ENCODE measurements at regions not wholly inside any gene's neighbourhood (a gene's known extent, or its start where the extent isn't known, plus 50 kb on each side); places are given as distances from the start of the nearest gene placed in this dataset.

DNA sequence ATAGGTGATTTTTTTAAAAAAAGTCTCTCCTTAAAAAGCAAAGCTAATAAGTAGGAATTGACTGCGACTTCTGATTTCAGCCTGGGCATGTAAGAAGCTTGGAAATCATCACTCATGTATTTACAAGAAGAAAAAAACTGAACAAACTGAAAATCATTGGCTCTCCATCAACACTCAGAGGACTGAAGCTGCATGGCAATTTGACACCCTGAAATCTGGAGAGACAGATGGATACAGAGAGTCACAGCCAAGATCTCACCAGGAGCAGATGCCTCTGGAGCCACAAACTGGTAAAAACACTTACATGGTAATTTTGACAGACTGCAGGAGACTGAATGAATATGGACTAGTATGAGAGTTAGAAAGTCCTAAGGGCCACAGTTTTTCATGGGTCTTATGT lies 191.2 kb upstream of the TCF21 start:
- Histone ChIP-seq H3K9me3 (no peaks in the 10 kb centered on the region), H3K36me3 (no peaks in the 10 kb centered on the region), H3K27ac (no peak overlapping the region), H3K4me1 (no peaks in the 10 kb centered on the region), H3K27me3 (no peaks in the 10 kb centered on the region), H3K4me3 (no peak overlapping the region)
- WGBS, 2 donors: 81% methylated on average over 1 of the region's 1 CpG
- DNase-seq (ENCODE audit: low spot score in 2 of 2): no peak
- TF ChIP-seq, protein P1, sequence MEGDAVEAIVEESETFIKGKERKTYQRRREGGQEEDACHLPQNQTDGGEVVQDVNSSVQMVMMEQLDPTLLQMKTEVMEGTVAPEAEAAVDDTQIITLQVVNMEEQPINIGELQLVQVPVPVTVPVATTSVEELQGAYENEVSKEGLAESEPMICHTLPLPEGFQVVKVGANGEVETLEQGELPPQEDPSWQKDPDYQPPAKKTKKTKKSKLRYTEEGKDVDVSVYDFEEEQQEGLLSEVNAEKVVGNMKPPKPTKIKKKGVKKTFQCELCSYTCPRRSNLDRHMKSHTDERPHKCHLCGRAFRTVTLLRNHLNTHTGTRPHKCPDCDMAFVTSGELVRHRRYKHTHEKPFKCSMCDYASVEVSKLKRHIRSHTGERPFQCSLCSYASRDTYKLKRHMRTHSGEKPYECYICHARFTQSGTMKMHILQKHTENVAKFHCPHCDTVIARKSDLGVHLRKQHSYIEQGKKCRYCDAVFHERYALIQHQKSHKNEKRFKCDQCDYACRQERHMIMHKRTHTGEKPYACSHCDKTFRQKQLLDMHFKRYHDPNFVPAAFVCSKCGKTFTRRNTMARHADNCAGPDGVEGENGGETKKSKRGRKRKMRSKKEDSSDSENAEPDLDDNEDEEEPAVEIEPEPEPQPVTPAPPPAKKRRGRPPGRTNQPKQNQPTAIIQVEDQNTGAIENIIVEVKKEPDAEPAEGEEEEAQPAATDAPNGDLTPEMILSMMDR (IDR thresholded peaks at IDR 0.05): no peak
- no peak for TF ChIP-seq EP300 (IDR thresholded peaks at IDR 0.05)
- TF ChIP-seq POLR2A (IDR thresholded peaks at IDR 0.05): no peak

DNA sequence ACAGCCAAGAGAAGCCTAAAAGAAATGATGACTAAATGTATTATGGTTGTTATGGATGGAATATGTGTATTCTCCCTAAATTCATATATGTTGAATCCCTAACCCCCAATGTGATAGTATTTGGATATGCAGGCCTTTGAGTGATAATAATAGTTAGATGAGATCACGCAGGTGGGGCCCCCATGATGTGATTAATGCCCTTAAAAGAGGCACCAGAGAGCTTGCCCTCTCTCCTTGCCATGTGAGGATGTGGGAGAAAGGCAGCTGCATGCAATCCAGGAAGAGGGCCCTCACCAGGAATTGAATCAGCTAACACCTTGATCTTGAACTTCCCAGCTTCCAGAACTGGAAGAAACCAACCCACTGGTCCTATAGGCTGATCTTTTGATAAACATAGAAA lies 190.6 kb upstream of the TCF21 start:
- no peaks in the 10 kb centered on the region for H3K27me3 ChIP-seq
- no peaks in the 10 kb centered on the region for H3K9me3 ChIP-seq
- DNase-seq (ENCODE audit: low spot score in 2 of 2): no peak
- TF ChIP-seq POLR2A (IDR thresholded peaks at IDR 0.05) (no peak), EP300 (IDR thresholded peaks at IDR 0.05) (no peak)
- TF ChIP-seq, protein P1 (IDR thresholded peaks at IDR 0.05): no peak
- H3K27ac ChIP-seq: no peak overlapping the region
- no peaks in the 10 kb centered on the region for H3K4me1 ChIP-seq
- H3K36me3 ChIP-seq: no peaks in the 10 kb centered on the region
- 89 to 95% methylated on average over 1 of the region's 1 CpG for whole genome bisulfite sequencing, 2 donors
- H3K4me3 ChIP-seq: no peak overlapping the region

DNA sequence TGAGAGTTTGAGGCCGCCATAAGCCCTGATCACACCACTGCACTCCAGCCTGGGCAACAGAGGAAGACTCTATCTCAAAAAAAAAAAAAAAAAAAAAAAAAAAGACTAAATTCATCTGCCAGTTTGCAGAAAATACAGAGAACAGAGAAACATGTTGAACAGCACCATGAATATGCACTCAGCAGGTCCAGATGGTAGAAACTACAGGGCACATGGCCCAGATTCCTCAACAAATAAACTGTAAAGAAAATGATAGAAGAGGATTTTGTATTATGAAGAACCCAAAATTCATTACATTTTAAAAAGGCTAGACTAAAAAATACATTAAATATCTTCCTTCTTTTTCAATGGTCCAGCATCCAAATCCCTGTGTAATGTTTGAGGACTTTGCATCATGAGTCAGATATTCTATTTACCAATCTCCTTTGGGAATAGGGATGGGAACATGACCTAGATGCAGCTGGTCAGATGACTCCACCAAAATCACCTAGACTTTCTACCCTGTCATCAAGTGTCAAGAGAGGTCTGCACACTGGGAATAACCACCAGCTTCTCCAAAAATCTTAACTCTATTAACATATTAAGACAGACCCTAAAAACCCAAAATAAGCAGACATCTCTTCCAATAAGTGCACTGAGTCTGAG lies 189.1 kb upstream of the TCF21 start:
- no peak overlapping the region for H3K4me3 ChIP-seq
- no peaks in the 10 kb centered on the region for H3K9me3 ChIP-seq
- H3K27ac ChIP-seq: no peak overlapping the region
- no peak for TF ChIP-seq EP300 (IDR thresholded peaks at IDR 0.05)
- TF ChIP-seq, protein P1 (IDR thresholded peaks at IDR 0.05): no peak
- TF ChIP-seq POLR2A (IDR thresholded peaks at IDR 0.05): no peak
- H3K4me1 ChIP-seq: no peaks in the 10 kb centered on the region
- no peaks in the 10 kb centered on the region for H3K27me3 ChIP-seq
- no peaks in the 10 kb centered on the region for H3K36me3 ChIP-seq
- WGBS, 2 donors: 89 to 92% methylated on average over 1 of the region's 1 CpG
- DNase-seq (ENCODE audit: low spot score in 2 of 2): no peak

DNA sequence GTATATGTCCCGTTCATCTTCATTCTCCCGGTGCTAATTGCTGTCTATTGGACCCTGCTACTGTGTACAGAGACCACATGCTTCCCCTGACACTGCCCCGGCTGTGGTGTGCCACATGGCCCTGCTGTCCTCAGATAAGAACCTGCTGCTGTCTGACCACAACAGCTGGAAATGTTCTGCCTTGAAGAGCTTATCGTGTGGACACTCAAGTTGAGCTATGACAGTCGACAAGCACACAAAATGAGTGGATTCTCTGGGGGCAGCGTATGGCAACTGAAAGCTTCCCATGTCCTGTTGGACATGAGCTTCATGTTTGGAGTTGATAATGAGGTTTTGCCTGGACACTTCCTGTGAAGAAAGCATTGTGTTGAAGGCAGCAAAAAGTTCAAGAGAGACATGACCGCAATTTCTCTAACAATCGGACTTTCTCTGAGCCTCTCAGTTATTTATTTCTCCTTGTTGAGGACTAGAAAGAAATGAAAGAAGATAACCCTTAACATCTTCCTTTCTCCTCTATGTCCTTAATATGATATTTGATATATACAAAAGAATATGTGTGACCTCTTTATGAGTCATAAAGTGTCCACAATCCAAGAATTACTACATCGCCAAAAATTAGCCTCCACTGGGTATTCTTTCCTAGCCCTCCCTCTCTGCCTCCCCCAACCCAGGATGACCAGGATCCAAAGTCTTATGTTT lies 187.1 kb upstream of the TCF21 start:
- Histone ChIP-seq H3K4me3 (no peak overlapping the region), H3K9me3 (no peaks in the 10 kb centered on the region), H3K27ac (no peak overlapping the region), H3K27me3 (no peaks in the 10 kb centered on the region), H3K36me3 (no peaks in the 10 kb centered on the region), H3K4me1 (no peaks in the 10 kb centered on the region)
- WGBS, 2 donors: 64% methylated on average over 9 of the region's 9 CpGs
- TF ChIP-seq EP300 (IDR thresholded peaks at IDR 0.05): no peak
- TF ChIP-seq, protein P1 (IDR thresholded peaks at IDR 0.05): no peak
- no peak for TF ChIP-seq POLR2A (IDR thresholded peaks at IDR 0.05)
- no peak for DNase-seq (ENCODE audit: low spot score in 2 of 2)

DNA sequence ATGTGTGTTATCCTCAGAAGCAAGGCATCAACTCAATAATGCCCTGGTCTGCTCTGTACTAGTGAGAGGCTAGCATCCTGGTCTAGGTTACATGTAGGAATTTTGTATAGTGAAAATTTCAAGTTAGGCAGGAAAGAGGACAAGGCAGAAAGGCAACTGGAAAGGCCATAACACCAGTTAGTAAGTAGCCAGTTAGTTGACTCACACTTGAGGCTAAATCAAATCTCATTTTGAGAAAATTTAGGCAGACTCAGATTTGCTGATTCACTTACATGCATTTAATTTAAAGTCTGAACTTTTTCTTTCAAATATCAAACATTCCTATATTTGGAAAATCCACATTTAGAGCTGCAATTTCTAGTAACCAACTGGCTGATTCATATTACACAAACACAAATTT lies 184.5 kb upstream of the TCF21 start:
- H3K4me1 ChIP-seq: no peaks in the 10 kb centered on the region
- H3K9me3 ChIP-seq: no peaks in the 10 kb centered on the region
- no peak overlapping the region for H3K4me3 ChIP-seq
- no peak for DNase-seq (ENCODE audit: low spot score in 2 of 2)
- no peaks in the 10 kb centered on the region for H3K27me3 ChIP-seq
- peak overlapping the region in 2 of 4 donors; percentile 42 to 50 for H3K27ac ChIP-seq
- no peak for TF ChIP-seq EP300 (IDR thresholded peaks at IDR 0.05)
- TF ChIP-seq, protein P1 (IDR thresholded peaks at IDR 0.05): no peak
- no peak for TF ChIP-seq POLR2A (IDR thresholded peaks at IDR 0.05)
- H3K36me3 ChIP-seq: no peaks in the 10 kb centered on the region

All from tibial nerve (tissue), 4 donors.